SK-N-SH (cell line): ENCODE measurements at regions not wholly inside any gene's neighbourhood (a gene's known extent, or its start where the extent isn't known, plus 50 kb on each side); places are given as distances from the start of the nearest gene placed in this dataset.
"Not testable (repeated sequence)": the region's sequence is repeated elsewhere in the genome, so short reads cannot be mapped to it uniquely, and the experiment has no call there.

Experiments
- CTCF ChIA-PET: fragments of 300-600, 350-600 bp; formaldehyde crosslinking; extraction: SDS; loops from one replicate; lab custom pipeline; 2021; lab: Yijun Ruan, JAX
- POLR2A ChIA-PET: fragments of 350-600 bp; sonication (Branson Sonifier 250); formaldehyde crosslinking; extraction: SDS; loops from one replicate; lab custom pipeline; 2020; ENCODE audit warnings: antibody characterized with exemption, inconsistent platforms; lab: Yijun Ruan, JAX
- DNase-seq: peaks from one replicate; pipeline ENCODE4 v3.0.0; 2012
- H2AFZ ChIP-seq: fragments of 200-600 bp; sonication (generic); 2 replicates; pipeline ENCODE4 v1.8.1; 2016; ENCODE audit warnings: antibody characterized with exemption, mild to moderate bottlenecking, low read depth
- H3F3A ChIP-seq: fragments of 200-600 bp; sonication (generic); replicated peaks from 2 replicates; pipeline ENCODE3; 2016; ENCODE audit warnings: antibody characterized with exemption, mild to moderate bottlenecking; ENCODE audit not compliant: insufficient read depth
- H3K27ac ChIP-seq, 2 experiments: fragments of 200-500 bp in 1 of 2; fragments of 200-600 bp in 1 of 2; sonication (Bioruptor generic) in 1 of 2; sonication (generic), shearing (Covaris generic) in 1 of 2; 2 replicates each; pipeline versions ENCODE4 v1.5.1 to v1.6.1; 2014 to 2016; ENCODE audit warnings: low read depth in 2 of 2, inconsistent platforms in 1 of 2, low read length in 1 of 2, mild to moderate bottlenecking in 1 of 2, mixed read lengths in 1 of 2
- H3K27me3 ChIP-seq: fragments of 200-600 bp; sonication (generic), shearing (Covaris generic); 2 replicates; pipeline ENCODE4 v1.6.1; 2016; ENCODE audit warnings: mixed run types; ENCODE audit not compliant: insufficient read depth
- H3K36me3 ChIP-seq, 2 experiments: fragments of 200-500 bp in 1 of 2; fragments of 200-600 bp in 1 of 2; sonication (Bioruptor generic) in 1 of 2; sonication (generic) in 1 of 2; replicated peaks in 1 of 2; 2 replicates each; pipeline versions ENCODE3 to v1.5.1; 2014 to 2016; ENCODE audit warnings: low read length in 1 of 2, mild to moderate bottlenecking in 1 of 2; ENCODE audit not compliant: insufficient read depth in 2 of 2, control insufficient read depth in 1 of 2
- H3K4me1 ChIP-seq, 2 experiments: fragments of 200-500 bp in 1 of 2; fragments of 200-600 bp in 1 of 2; sonication (Bioruptor generic) in 1 of 2; sonication (generic), shearing (Covaris generic) in 1 of 2; 2 replicates each; pipeline versions ENCODE4 v1.5.1 to v1.6.1; 2014 to 2016; ENCODE audit warnings: low read depth in 1 of 2, low read length in 1 of 2, mixed run types in 1 of 2; ENCODE audit not compliant: insufficient read depth in 2 of 2, control insufficient read depth in 1 of 2
- H3K4me2 ChIP-seq: fragments of 200-600 bp; sonication (generic), shearing (Covaris generic); 2 replicates; pipeline ENCODE4 v1.6.1; 2017; ENCODE audit warnings: mixed run types
- H3K4me3 ChIP-seq, 2 experiments: fragments of 200-500 bp in 1 of 2; fragments of 200-600 bp in 1 of 2; sonication (Bioruptor generic) in 1 of 2; sonication (generic), shearing (Covaris generic) in 1 of 2; 2 replicates each; pipeline versions ENCODE4 v1.5.1 to v1.8.1; 2014 to 2016; ENCODE audit warnings: low read depth in 2 of 2, inconsistent platforms in 1 of 2, low read length in 1 of 2, mild to moderate bottlenecking in 1 of 2, mixed read lengths in 1 of 2, moderate library complexity in 1 of 2
- H3K79me2 ChIP-seq: fragments of 200-600 bp; sonication (generic); 2 replicates; pipeline ENCODE4 v1.8.1; 2017; ENCODE audit warnings: mild to moderate bottlenecking; ENCODE audit not compliant: insufficient read depth
- H3K9ac ChIP-seq: fragments of 200-600 bp; sonication (generic); 2 replicates; pipeline ENCODE4 v1.6.1; 2017; ENCODE audit warnings: mixed run types
- H3K9me2 ChIP-seq: fragments of 200-600 bp; sonication (generic); 2 replicates; pipeline ENCODE4 v1.6.1; 2017; ENCODE audit warnings: mixed run types
- H3K9me3 ChIP-seq: fragments of 200-600 bp; sonication (generic); 2 replicates; pipeline ENCODE4 v1.6.1; 2017; ENCODE audit warnings: mixed run types, mild to moderate bottlenecking, moderate library complexity
- H4K20me1 ChIP-seq: fragments of 200-600 bp; sonication (generic); 2 replicates; pipeline ENCODE4 v1.6.1; 2017; ENCODE audit warnings: mild to moderate bottlenecking, mixed run types; ENCODE audit not compliant: insufficient read depth
- EZH2phosphoT487 ChIP-seq: fragments of 200-600 bp; sonication (generic); IDR thresholded peaks from 2 replicates; pipeline ENCODE4 v1.6.1; 2017; ENCODE audit warnings: low read depth, mixed run types, mild to moderate bottlenecking, antibody characterized with exemption, moderate library complexity, borderline replicate concordance
- FOSL2 ChIP-seq: IDR thresholded peaks from 2 replicates; pipeline ENCODE4 v1.4.0; 2012; ENCODE audit warnings: low read depth, mild to moderate bottlenecking, moderate library complexity, borderline replicate concordance
- FOXJ3 ChIP-seq: sonication (generic); formaldehyde crosslinking; IDR thresholded peaks from 2 replicates; pipeline ENCODE4 v1.5.1; 2020; ENCODE audit warnings: mild to moderate bottlenecking, missing genetic modification reagents
- GABPA ChIP-seq: IDR thresholded peaks from 2 replicates; pipeline ENCODE4 v1.4.0; 2012; ENCODE audit warnings: low read depth, mild to moderate bottlenecking
- GATA2 ChIP-seq: sonication (generic); formaldehyde crosslinking; IDR thresholded peaks from 2 replicates; pipeline ENCODE4 v1.5.0; 2020; ENCODE audit warnings: mild to moderate bottlenecking, missing genetic modification reagents
- JUND ChIP-seq: IDR thresholded peaks from 2 replicates; pipeline ENCODE4 v1.4.0; 2012
- MAX ChIP-seq: IDR thresholded peaks from 2 replicates; pipeline ENCODE4 v1.4.0; 2012; ENCODE audit warnings: low read depth
- MXI1 ChIP-seq: IDR thresholded peaks from 2 replicates; pipeline ENCODE4 v1.6.1; 2012; ENCODE audit warnings: mild to moderate bottlenecking, low read depth, low read length, improper control_type of control experiment
- POLR2AphosphoS5 ChIP-seq: IDR thresholded peaks from 2 replicates; pipeline ENCODE4 v1.6.1; 2012; ENCODE audit warnings: low read depth, low read length
- RAD21 ChIP-seq: IDR thresholded peaks from 2 replicates; pipeline ENCODE4 v1.6.1; 2012; ENCODE audit warnings: mild to moderate bottlenecking, low read length
- TCF12 ChIP-seq: IDR thresholded peaks from 2 replicates; pipeline ENCODE4 v1.4.0; 2012
- ZBTB33 ChIP-seq: IDR thresholded peaks from 2 replicates; pipeline ENCODE4 v1.4.0; 2012; ENCODE audit warnings: low read depth, borderline replicate concordance
- WGBS: methylation state at CpG from one replicate; pipeline ENCODE4 v1.1.6; 2017; ENCODE audit warnings: low lambda C conversion rate; 5-methylcytosine and 5-hydroxymethylcytosine counted together

- DNase-seq, result no peak
- POLR2A ChIA-PET, result no interaction called here
- H3K4me3 ChIP-seq, result no peak overlapping the region
- CTCF ChIA-PET, result no interaction called here
- H3F3A ChIP-seq, result no peaks in the 10 kb centered on the region
- 63% methylated on average over 2 of the region's 2 CpGs for WGBS
- no peaks in the 10 kb centered on the region for H3K9me2 ChIP-seq
- H3K36me3 ChIP-seq, result no peaks in the 10 kb centered on the region
- H3K9me3 ChIP-seq, result no peaks in the 10 kb centered on the region
- H4K20me1 ChIP-seq, result no peaks in the 10 kb centered on the region
- H3K27ac ChIP-seq, result no peak overlapping the region
- no peaks in the 10 kb centered on the region for H3K27me3 ChIP-seq
- H2AFZ ChIP-seq, result no peak overlapping the region
- H3K4me1 ChIP-seq, result no peaks in the 10 kb centered on the region
- no peaks in the 10 kb centered on the region for H3K79me2 ChIP-seq
- H3K4me2 ChIP-seq, result no peak overlapping the region
- no peak for TF ChIP-seq POLR2AphosphoS5
- no peak for TF ChIP-seq GATA2
- H3K9ac ChIP-seq, result no peak overlapping the region
Observed at GRCh38 chr1:56249234-56249633, 330.1 kb downstream of the PLPP3 start.

- Histone ChIP-seq H2AFZ (no peak overlapping the region), H3K36me3 (no peaks in the 10 kb centered on the region)
- 76% methylated on average over 1 of the region's 1 CpG for WGBS
Observed at GRCh38 chr1:56248138-56248537, 331.2 kb downstream of the PLPP3 start.

GRCh38 chr1:56246726-56247125 is 332.6 kb downstream of the PLPP3 start:
- H3K9ac ChIP-seq, H3K4me3 ChIP-seq, H3K9me2 ChIP-seq, POLR2A ChIA-PET, H3K27me3 ChIP-seq, H4K20me1 ChIP-seq, H3K79me2 ChIP-seq, H3K36me3 ChIP-seq, H3K9me3 ChIP-seq, H3K4me1 ChIP-seq, H3K4me2 ChIP-seq, H3K27ac ChIP-seq, H2AFZ ChIP-seq, DNase-seq, H3F3A ChIP-seq: not testable (repeated sequence)
- 58% methylated on average over 2 of the region's 2 CpGs for WGBS
- CTCF ChIA-PET, result interaction anchor here (1.2 kb wide), 1 partner anchor 32 kb away, joined by 3 read pairs; no protein-coding TSS in a partner anchor

More at GRCh38 chr1:56248138-56248537, 331.2 kb downstream of the PLPP3 start:
- Histone ChIP-seq H3K9me2 (no peaks in the 10 kb centered on the region), H4K20me1 (no peaks in the 10 kb centered on the region), H3K9ac (no peak overlapping the region), H3K79me2 (no peaks in the 10 kb centered on the region), H3K27me3 (no peaks in the 10 kb centered on the region), H3K9me3 (no peaks in the 10 kb centered on the region), H3K4me1 (no peaks in the 10 kb centered on the region), H3K4me3 (no peak overlapping the region), H3F3A (no peaks in the 10 kb centered on the region), H3K4me2 (no peak overlapping the region), H3K27ac (no peak overlapping the region)
- no peak for DNase-seq
- ChIA-PET POLR2A (no interaction called here), CTCF (no interaction called here)
- TF ChIP-seq POLR2AphosphoS5 (no peak), GABPA (no peak), EZH2phosphoT487 (no peak), MXI1 (no peak), ZBTB33 (no peak), FOXJ3 (CRISPR knock-in tag) (no peak), FOSL2 (no peak), MAX (no peak), RAD21 (no peak), JUND (no peak), TCF12 (no peak)
